Naive thymus-derived CD4-positive, alpha-beta T cell (primary cell): ENCODE measurements at regions not wholly inside any gene's neighbourhood (a gene's known extent, or its start where the extent isn't known, plus 50 kb on each side); places are given as distances from the start of the nearest gene placed in this dataset.
"Not testable (repeated sequence)": the region's sequence is repeated elsewhere in the genome, so short reads cannot be mapped to it uniquely, and the experiment has no call there.

Experiments used
- ATAC-seq: fragments of 150-1000 bp; cut with Tn5 transposase; 2 replicates; pipeline ENCODE4 v1.10.0; 2021; ENCODE audit warnings: mild to moderate bottlenecking, moderate library complexity
- CTCF ChIA-PET: fragments of 350-600 bp; sonication (Branson Sonifier 250); formaldehyde crosslinking; loops from one replicate; lab custom pipeline; 2021; ENCODE audit warnings: antibody characterized with exemption; lab: Charles Lee
- POLR2A ChIA-PET: fragments of 350-600 bp; sonication (Branson Sonifier 250); formaldehyde crosslinking; loops from one replicate; lab custom pipeline; 2021; ENCODE audit warnings: antibody characterized with exemption, inconsistent platforms; lab: Charles Lee
- DNase-seq, 9 donors: peaks; one replicate each; pipeline versions ENCODE4 v3.0.0 to v3.0.0-alpha.2; 2020 to 2022; ENCODE audit warnings: mixed read lengths in 1 of 9
- H3K27ac ChIP-seq: one replicate; pipeline ENCODE4 v1.7.0; 2013; ENCODE audit warnings: mild to moderate bottlenecking, low read depth, low read length, moderate library complexity
- H3K27me3 ChIP-seq, 2 donors: one replicate each; pipeline ENCODE4 v1.7.0; 2013; ENCODE audit warnings: low read length in 2 of 2, mild to moderate bottlenecking in 2 of 2, moderate library complexity in 2 of 2; ENCODE audit not compliant: control insufficient read depth in 2 of 2, insufficient read depth in 2 of 2
- H3K36me3 ChIP-seq, 3 experiments: 1 replicate in 2 of 3; 2 replicates in 1 of 3; pipeline ENCODE4 v1.7.0; 2013; ENCODE audit warnings: low read length in 3 of 3, mild to moderate bottlenecking in 3 of 3, moderate library complexity in 1 of 3; ENCODE audit not compliant: insufficient read depth in 3 of 3, control insufficient read depth in 2 of 3
- H3K4me1 ChIP-seq, 2 donors: one replicate each; pipeline ENCODE4 v1.7.0; 2013; ENCODE audit warnings: low read length in 2 of 2, mild to moderate bottlenecking in 2 of 2, moderate library complexity in 1 of 2; ENCODE audit not compliant: control insufficient read depth in 2 of 2, insufficient read depth in 2 of 2
- H3K4me3 ChIP-seq: 2 replicates; pipeline ENCODE4 v1.7.0; 2013; ENCODE audit warnings: mild to moderate bottlenecking, low read length
- H3K9me3 ChIP-seq, 3 experiments: 1 replicate in 2 of 3; 2 replicates in 1 of 3; pipeline ENCODE4 v1.7.0; 2013; ENCODE audit warnings: low read length in 3 of 3; ENCODE audit not compliant: control insufficient read depth in 2 of 3
- H3K27ac Mint-ChIP-seq, 9 donors: one replicate each; pipeline ENCODE4 v1.8.0; 2020 to 2022; ENCODE audit warnings: mixed read lengths in 9 of 9, mild to moderate bottlenecking in 8 of 9, moderate library complexity in 5 of 9, inconsistent platforms in 2 of 9
- H3K27me3 Mint-ChIP-seq, 5 donors: one replicate each; pipeline ENCODE4 v1.8.0; 2021 to 2022; ENCODE audit warnings: mixed read lengths in 5 of 5, mild to moderate bottlenecking in 1 of 5
- H3K36me3 Mint-ChIP-seq, 5 donors: one replicate each; pipeline ENCODE4 v1.8.0; 2020 to 2022; ENCODE audit warnings: mixed read lengths in 5 of 5, mild to moderate bottlenecking in 3 of 5, inconsistent platforms in 1 of 5
- H3K4me1 Mint-ChIP-seq, 7 donors: one replicate each; pipeline ENCODE4 v1.8.0; 2020 to 2022; ENCODE audit warnings: mixed read lengths in 7 of 7, mild to moderate bottlenecking in 3 of 7, inconsistent platforms in 1 of 7
- H3K4me3 Mint-ChIP-seq, 10 donors: one replicate each; pipeline ENCODE4 v1.8.0; 2020 to 2022; ENCODE audit warnings: mild to moderate bottlenecking in 10 of 10, mixed read lengths in 10 of 10, moderate library complexity in 6 of 10, inconsistent platforms in 2 of 10
- H3K9me3 Mint-ChIP-seq, 11 donors: one replicate each; pipeline ENCODE4 v1.8.0; 2020 to 2022; ENCODE audit warnings: mixed read lengths in 11 of 11, mild to moderate bottlenecking in 4 of 11, inconsistent platforms in 1 of 11, moderate library complexity in 1 of 11
- intact Hi-C, 2 donors: fragments of 100-400 bp; cut with micrococcal nuclease; formaldehyde crosslinking; loops; one replicate each; pipeline ENCODE4 v1.15.1; 2023

DNA sequence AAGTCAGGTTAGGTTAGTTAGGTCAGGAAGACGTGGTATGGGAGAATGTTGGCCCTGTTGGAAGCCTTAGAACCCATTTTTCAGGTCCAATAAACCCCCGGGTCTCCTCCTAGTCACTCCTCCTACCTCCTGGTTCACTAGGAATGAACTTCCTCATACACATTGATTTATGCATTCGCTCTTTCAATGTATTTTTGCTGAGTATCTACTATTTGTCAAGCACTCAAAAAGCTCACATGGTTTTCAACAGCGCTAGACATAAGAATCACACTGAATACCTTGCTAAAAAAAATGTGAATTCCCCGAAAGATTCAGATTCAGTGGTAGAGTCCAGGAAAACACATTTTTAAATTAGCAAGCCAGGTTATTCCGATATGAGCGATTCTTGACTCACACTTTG is 85.8 kb upstream of the LRRN2 start:
- no peaks in the 10 kb centered on the region for H3K36me3 Mint-ChIP-seq
- Histone ChIP-seq H3K27ac (no peak overlapping the region), H3K27me3 (no peaks in the 10 kb centered on the region), H3K4me1 (no peaks in the 10 kb centered on the region), H3K36me3 (no peaks in the 10 kb centered on the region), H3K4me3 (no peak overlapping the region), H3K9me3 (no peaks in the 10 kb centered on the region)
- ATAC-seq = no peak
- peaks cover 16 to 78% (median 31%) of the 10 kb centered on the region in 5 donors for H3K27me3 Mint-ChIP-seq
- DNase-seq = no peak
- ChIA-PET CTCF (interaction anchor here (0.5 to 1.2 kb wide), 3 partner anchors 13 to 36 kb away, joined by 3 to 4 read pairs (median 4); no protein-coding TSS in a partner anchor), POLR2A (no interaction called here)
- no peaks in the 10 kb centered on the region for H3K9me3 Mint-ChIP-seq
- intact Hi-C loops = no loop called here
- H3K4me3 Mint-ChIP-seq = no peak overlapping the region
- no peak overlapping the region for H3K27ac Mint-ChIP-seq
- H3K4me1 Mint-ChIP-seq = peaks cover 0 to 2% (median 0%) of the 10 kb centered on the region in 7 donors

DNA sequence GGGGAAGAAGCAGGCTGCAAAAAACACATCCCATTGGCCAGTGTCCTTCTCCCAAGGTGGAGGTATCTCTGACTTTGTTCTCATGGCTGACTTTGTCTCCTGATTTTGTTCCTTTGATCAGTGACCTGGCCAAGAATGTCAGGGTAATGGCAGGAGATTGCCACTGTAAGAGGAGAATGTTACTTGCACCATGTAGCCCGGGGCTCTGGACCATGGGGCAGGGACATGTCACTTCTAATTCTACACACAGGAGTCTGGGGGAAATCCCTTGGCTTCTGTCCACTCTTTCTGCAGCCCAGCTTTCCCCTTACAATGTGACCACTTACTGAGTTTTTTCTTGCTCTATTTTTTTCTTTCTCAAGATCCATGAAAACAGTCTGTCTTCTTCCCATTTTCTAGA is 87.7 kb upstream of the LRRN2 start:
- ATAC-seq (no peak), DNase-seq (no peak)
- ChIA-PET POLR2A (no interaction called here), CTCF (no interaction called here)
- peaks cover 0 to 2% (median 0%) of the 10 kb centered on the region in 7 donors for H3K4me1 Mint-ChIP-seq
- intact Hi-C loops = no loop called here
- H3K9me3 Mint-ChIP-seq = no peaks in the 10 kb centered on the region
- Histone ChIP-seq H3K27ac (no peak overlapping the region), H3K27me3 (no peaks in the 10 kb centered on the region), H3K4me1 (no peaks in the 10 kb centered on the region), H3K36me3 (no peaks in the 10 kb centered on the region), H3K9me3 (no peaks in the 10 kb centered on the region), H3K4me3 (no peak overlapping the region)
- no peak overlapping the region for H3K27ac Mint-ChIP-seq
- no peak overlapping the region for H3K4me3 Mint-ChIP-seq
- peaks cover 16 to 69% (median 26%) of the 10 kb centered on the region in 5 donors for H3K27me3 Mint-ChIP-seq
- H3K36me3 Mint-ChIP-seq = no peaks in the 10 kb centered on the region

DNA sequence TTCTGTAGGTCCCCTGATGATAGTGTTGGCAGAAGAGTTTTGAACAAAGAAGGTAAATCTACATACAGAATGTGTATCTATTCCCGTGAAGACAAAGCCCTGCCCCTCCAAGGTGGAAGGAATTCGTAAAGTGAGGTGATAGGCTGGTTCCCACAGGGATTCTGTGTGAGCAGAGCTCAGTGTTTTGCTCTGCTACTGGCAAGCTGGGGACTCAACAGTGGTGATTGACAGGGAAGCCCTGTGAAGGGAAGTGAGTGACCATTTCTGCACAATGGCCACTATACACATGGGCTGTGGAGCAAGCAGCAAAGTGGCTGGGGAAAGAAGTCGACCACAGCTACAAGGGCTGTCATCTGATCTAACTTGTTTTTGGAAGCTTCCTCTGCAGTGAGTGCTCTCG is 90.0 kb upstream of the LRRN2 start:
- Histone ChIP-seq H3K4me3 (no peak overlapping the region), H3K36me3 (no peaks in the 10 kb centered on the region), H3K9me3 (no peaks in the 10 kb centered on the region), H3K27ac (no peak overlapping the region), H3K4me1 (no peaks in the 10 kb centered on the region), H3K27me3 (no peaks in the 10 kb centered on the region)
- DNase-seq (no peak), ATAC-seq (no peak)
- CTCF ChIA-PET = interaction anchor here (0.6 kb wide), 1 partner anchor 626 kb away, joined by 3 read pairs; no protein-coding TSS in a partner anchor
- POLR2A ChIA-PET = interaction anchor here (0.6 kb wide), 1 partner anchor 132 kb away, joined by 3 read pairs; no protein-coding TSS in a partner anchor
- intact Hi-C loops = no loop called here
- Mint-ChIP-seq H3K36me3 (no peaks in the 10 kb centered on the region), H3K9me3 (no peaks in the 10 kb centered on the region), H3K27me3 (peaks cover 1 to 60% (median 16%) of the 10 kb centered on the region in 5 donors), H3K4me1 (no peaks in the 10 kb centered on the region), H3K27ac (no peak overlapping the region), H3K4me3 (no peak overlapping the region)

DNA sequence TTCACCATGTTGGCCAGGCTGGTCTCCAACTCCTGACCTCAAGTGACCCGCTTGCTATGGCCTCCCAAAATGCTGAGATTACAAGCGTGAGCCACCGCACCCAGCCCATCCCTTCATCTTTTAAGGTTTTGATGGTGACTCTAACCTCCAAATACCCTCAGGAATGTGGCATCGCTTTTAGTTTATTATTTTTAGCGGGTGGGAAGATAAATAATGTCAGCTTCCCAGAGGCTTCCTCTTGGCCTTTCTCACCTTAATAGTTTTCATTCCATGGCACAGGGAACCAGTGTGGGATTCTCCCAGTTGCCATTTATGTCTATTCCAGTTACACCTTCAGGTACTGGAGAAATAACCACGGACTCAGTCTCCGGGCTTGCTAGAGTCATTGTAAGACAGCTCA is 92.1 kb upstream of the LRRN2 start:
- POLR2A ChIA-PET = no interaction called here
- CTCF ChIA-PET = interaction anchor here (1.5 kb wide), 1 partner anchor 14 kb away, joined by 5 read pairs; no protein-coding TSS in a partner anchor
- H3K9me3 Mint-ChIP-seq = no peaks in the 10 kb centered on the region
- DNase-seq (no peak), ATAC-seq (no peak)
- peaks cover 9 to 55% (median 23%) of the 10 kb centered on the region in 5 donors for H3K27me3 Mint-ChIP-seq
- H3K27ac ChIP-seq = no peak overlapping the region
- H3K4me1 ChIP-seq = no peaks in the 10 kb centered on the region
- H3K4me3 Mint-ChIP-seq = no peak overlapping the region
- no peaks in the 10 kb centered on the region for H3K27me3 ChIP-seq
- intact Hi-C loops = no loop called here
- H3K27ac Mint-ChIP-seq = no peak overlapping the region
- H3K36me3 ChIP-seq = no peaks in the 10 kb centered on the region
- H3K36me3 Mint-ChIP-seq = no peaks in the 10 kb centered on the region
- H3K9me3 ChIP-seq = no peaks in the 10 kb centered on the region
- H3K4me1 Mint-ChIP-seq = no peaks in the 10 kb centered on the region
- H3K4me3 ChIP-seq = no peak overlapping the region

DNA sequence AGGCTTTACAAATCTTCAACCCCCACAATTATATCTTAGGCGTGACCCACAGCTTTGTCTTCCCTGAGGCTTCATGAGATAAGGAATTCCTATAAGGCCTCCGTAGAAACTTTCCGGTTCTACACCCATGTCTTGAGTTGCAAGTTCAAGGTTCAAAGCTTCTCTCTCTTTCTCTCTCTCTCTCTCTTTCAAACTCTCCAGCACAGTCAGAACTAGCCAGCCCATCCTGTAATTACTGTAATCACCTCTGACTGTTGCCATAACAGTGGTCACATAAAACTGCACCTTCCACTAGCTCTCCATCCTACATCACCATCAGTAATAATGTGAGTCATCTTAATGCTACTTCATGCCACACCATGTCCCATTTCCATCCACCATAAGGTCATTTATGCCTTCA is 90.0 kb upstream of the NFASC start:
- Mint-ChIP-seq H3K27ac (peak overlapping the region in 1 of 9 donors; percentile 0), H3K36me3 (no peaks in the 10 kb centered on the region), H3K9me3 (no peaks in the 10 kb centered on the region), H3K4me1 (no peaks in the 10 kb centered on the region), H3K4me3 (no peak overlapping the region), H3K27me3 (peaks cover 9 to 42% (median 20%) of the 10 kb centered on the region in 5 donors)
- CTCF ChIA-PET = interaction anchor here (0.6 kb wide), 1 partner anchor 26 kb away, joined by 3 read pairs; no protein-coding TSS in a partner anchor
- POLR2A ChIA-PET = no interaction called here
- no peak for DNase-seq
- intact Hi-C loops = no loop called here
- Histone ChIP-seq H3K9me3 (no peaks in the 10 kb centered on the region), H3K36me3 (no peaks in the 10 kb centered on the region), H3K4me1 (no peaks in the 10 kb centered on the region), H3K4me3 (no peak overlapping the region), H3K27ac (no peak overlapping the region), H3K27me3 (no peaks in the 10 kb centered on the region)
- no peak for ATAC-seq

DNA sequence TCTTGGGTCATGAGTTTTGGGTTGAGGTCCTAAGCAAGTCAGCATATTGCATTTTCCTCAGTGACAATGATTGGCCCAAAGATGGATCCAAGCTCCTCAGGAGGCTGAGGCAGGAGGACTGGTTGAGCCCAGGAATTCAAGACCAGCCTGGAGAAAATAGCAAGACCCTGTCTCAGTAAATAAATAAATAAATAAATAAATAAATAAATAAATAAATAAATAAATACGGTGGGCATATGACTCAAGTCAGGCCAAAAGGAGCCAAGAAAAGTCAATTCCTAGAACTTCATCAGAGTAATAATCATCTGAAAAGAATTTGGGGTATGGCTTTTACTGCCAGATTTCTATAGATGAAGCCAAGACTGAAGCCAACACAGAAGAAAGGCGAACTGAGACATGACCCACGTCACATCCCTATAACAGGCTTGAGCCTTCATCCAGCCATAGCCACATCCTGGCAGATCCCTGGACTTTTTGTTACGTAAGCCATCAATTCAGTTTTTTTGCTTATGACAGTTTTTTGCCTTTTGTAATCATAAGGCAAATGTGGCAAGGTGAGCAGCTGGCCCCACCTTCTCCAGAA is 88.5 kb upstream of the NFASC start:
- no peak overlapping the region for H3K27ac Mint-ChIP-seq
- ATAC-seq = no peak
- Histone ChIP-seq H3K4me1 (no peaks in the 10 kb centered on the region), H3K9me3 (no peaks in the 10 kb centered on the region), H3K27me3 (no peaks in the 10 kb centered on the region), H3K36me3 (no peaks in the 10 kb centered on the region), H3K27ac (no peak overlapping the region), H3K4me3 (no peak overlapping the region)
- intact Hi-C loops = no loop called here
- H3K27me3 Mint-ChIP-seq = peaks cover 10 to 44% (median 24%) of the 10 kb centered on the region in 5 donors
- H3K4me1 Mint-ChIP-seq = no peaks in the 10 kb centered on the region
- CTCF ChIA-PET = interaction anchor here (0.9 to 1.1 kb wide), 2 partner anchors 18 to 25 kb away, joined by 4 read pairs; no protein-coding TSS in a partner anchor
- no peaks in the 10 kb centered on the region for H3K9me3 Mint-ChIP-seq
- POLR2A ChIA-PET = no interaction called here
- no peaks in the 10 kb centered on the region for H3K36me3 Mint-ChIP-seq
- DNase-seq = no peak
- H3K4me3 Mint-ChIP-seq = no peak overlapping the region

DNA sequence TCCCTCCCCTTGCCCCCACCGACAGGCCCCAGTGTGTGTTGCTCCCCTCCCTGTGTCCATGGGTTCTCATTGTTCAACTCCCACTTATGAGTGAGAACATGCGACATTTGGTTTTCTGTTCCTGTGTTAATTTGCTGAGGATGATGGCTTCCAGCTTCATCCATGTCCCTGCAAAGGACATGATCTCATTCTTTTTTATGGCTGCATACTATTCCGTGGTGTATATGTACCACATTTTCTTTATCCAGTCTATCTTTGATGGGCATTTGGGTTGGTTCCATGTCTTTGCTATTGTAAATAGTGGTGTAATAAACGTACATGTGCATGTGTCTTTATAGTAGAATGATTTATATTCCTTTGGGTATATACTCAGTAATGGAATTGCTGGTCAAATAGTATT is 85.6 kb upstream of the NFASC start:
- H3K9me3 Mint-ChIP-seq, ATAC-seq, H3K27ac Mint-ChIP-seq, H3K27ac ChIP-seq, H3K4me1 Mint-ChIP-seq, H3K4me1 ChIP-seq, H3K36me3 Mint-ChIP-seq, H3K36me3 ChIP-seq, intact Hi-C loops, H3K9me3 ChIP-seq, H3K4me3 ChIP-seq, DNase-seq, H3K27me3 ChIP-seq, POLR2A ChIA-PET, H3K4me3 Mint-ChIP-seq: not testable (repeated sequence)
- CTCF ChIA-PET = interaction anchor here (1.5 kb wide), 1 partner anchor 22 kb away, joined by 3 read pairs; no protein-coding TSS in a partner anchor
- peaks cover 20 to 56% (median 39%) of the 10 kb centered on the region in 5 donors for H3K27me3 Mint-ChIP-seq
